ENCODE measurements at regions not wholly inside any gene's neighbourhood (a gene's known extent, or its start where the extent isn't known, plus 50 kb on each side); places are given as distances from the start of the nearest gene placed in this dataset.

DNA sequence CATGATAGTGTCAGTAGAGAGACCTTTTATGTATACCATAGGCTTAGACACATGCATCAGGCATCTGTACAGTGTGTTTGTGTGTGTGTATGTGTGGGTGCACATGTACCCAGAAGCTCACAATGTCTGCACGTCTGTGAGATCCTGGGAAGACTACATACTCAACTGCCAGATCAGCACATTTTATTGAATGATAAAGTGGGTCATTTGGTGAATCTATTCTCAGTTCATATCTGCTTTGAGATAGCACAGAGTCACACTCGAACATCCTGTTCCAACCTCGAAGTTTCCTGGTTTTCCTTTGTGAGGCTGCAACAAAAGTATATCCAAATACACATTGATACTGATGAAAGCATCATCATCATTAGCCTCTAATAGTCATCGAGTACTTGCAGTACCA, 63.6 kb downstream of the MAF start:
- POLR2A ChIA-PET, result no interaction called here
- Mint-ChIP-seq H3K36me3 (no peaks in the 10 kb centered on the region), H3K4me3 (no peak overlapping the region), H3K27ac (no peak overlapping the region), H3K9me3 (no peaks in the 10 kb centered on the region), H3K4me1 (no peaks in the 10 kb centered on the region), H3K27me3 (ENCODE audit: low read depth) (no peaks in the 10 kb centered on the region)
- DNase-seq (ENCODE audit: low spot score) (no peak), ATAC-seq (no peak)
- TF ChIP-seq, protein P1, sequence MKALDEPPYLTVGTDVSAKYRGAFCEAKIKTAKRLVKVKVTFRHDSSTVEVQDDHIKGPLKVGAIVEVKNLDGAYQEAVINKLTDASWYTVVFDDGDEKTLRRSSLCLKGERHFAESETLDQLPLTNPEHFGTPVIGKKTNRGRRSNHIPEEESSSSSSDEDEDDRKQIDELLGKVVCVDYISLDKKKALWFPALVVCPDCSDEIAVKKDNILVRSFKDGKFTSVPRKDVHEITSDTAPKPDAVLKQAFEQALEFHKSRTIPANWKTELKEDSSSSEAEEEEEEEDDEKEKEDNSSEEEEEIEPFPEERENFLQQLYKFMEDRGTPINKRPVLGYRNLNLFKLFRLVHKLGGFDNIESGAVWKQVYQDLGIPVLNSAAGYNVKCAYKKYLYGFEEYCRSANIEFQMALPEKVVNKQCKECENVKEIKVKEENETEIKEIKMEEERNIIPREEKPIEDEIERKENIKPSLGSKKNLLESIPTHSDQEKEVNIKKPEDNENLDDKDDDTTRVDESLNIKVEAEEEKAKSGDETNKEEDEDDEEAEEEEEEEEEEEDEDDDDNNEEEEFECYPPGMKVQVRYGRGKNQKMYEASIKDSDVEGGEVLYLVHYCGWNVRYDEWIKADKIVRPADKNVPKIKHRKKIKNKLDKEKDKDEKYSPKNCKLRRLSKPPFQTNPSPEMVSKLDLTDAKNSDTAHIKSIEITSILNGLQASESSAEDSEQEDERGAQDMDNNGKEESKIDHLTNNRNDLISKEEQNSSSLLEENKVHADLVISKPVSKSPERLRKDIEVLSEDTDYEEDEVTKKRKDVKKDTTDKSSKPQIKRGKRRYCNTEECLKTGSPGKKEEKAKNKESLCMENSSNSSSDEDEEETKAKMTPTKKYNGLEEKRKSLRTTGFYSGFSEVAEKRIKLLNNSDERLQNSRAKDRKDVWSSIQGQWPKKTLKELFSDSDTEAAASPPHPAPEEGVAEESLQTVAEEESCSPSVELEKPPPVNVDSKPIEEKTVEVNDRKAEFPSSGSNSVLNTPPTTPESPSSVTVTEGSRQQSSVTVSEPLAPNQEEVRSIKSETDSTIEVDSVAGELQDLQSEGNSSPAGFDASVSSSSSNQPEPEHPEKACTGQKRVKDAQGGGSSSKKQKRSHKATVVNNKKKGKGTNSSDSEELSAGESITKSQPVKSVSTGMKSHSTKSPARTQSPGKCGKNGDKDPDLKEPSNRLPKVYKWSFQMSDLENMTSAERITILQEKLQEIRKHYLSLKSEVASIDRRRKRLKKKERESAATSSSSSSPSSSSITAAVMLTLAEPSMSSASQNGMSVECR (CRISPR knock-in tag; IDR thresholded peaks at IDR 0.05; ENCODE audit: borderline replicate concordance), result no peak
- TF ChIP-seq SMAD4 (CRISPR knock-in tag; IDR thresholded peaks at IDR 0.05) (no peak), STAT6 (CRISPR knock-in tag; conservative IDR thresholded peaks at IDR 0.05; ENCODE audit: low read depth) (no peak), EMX1 (CRISPR knock-in tag; IDR thresholded peaks at IDR 0.05) (no peak), RELA (CRISPR knock-in tag; IDR thresholded peaks at IDR 0.05; ENCODE audit: borderline replicate concordance) (no peak)
- CTCF ChIA-PET, result interaction anchor here (0.6 kb wide), 1 partner anchor 34 kb away, joined by 3 read pairs; no protein-coding TSS in a partner anchor

- Mint-ChIP-seq H3K4me3 (no peak overlapping the region), H3K27me3 (ENCODE audit: low read depth) (no peaks in the 10 kb centered on the region), H3K9me3 (peaks cover 5% of the 10 kb centered on the region), H3K36me3 (no peaks in the 10 kb centered on the region), H3K27ac (no peak overlapping the region), H3K4me1 (no peaks in the 10 kb centered on the region)
- no peak for TF ChIP-seq SOX15 (CRISPR knock-in tag; IDR thresholded peaks at IDR 0.05)
- TF ChIP-seq ESRRA (CRISPR knock-in tag; IDR thresholded peaks at IDR 0.05; ENCODE audit: borderline replicate concordance), result no peak
- TF ChIP-seq, protein P2, sequence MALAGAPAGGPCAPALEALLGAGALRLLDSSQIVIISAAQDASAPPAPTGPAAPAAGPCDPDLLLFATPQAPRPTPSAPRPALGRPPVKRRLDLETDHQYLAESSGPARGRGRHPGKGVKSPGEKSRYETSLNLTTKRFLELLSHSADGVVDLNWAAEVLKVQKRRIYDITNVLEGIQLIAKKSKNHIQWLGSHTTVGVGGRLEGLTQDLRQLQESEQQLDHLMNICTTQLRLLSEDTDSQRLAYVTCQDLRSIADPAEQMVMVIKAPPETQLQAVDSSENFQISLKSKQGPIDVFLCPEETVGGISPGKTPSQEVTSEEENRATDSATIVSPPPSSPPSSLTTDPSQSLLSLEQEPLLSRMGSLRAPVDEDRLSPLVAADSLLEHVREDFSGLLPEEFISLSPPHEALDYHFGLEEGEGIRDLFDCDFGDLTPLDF (CRISPR knock-in tag; IDR thresholded peaks at IDR 0.05), result no peak
- TF ChIP-seq, protein P3, sequence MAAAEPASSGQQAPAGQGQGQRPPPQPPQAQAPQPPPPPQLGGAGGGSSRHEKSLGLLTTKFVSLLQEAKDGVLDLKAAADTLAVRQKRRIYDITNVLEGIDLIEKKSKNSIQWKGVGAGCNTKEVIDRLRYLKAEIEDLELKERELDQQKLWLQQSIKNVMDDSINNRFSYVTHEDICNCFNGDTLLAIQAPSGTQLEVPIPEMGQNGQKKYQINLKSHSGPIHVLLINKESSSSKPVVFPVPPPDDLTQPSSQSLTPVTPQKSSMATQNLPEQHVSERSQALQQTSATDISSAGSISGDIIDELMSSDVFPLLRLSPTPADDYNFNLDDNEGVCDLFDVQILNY (CRISPR knock-in tag; IDR thresholded peaks at IDR 0.05), result no peak
- TF ChIP-seq PRRX2 (CRISPR knock-in tag; IDR thresholded peaks at IDR 0.05), result no peak
- no peak for TF ChIP-seq FOXJ3 (CRISPR knock-in tag; IDR thresholded peaks at IDR 0.05; ENCODE audit: borderline replicate concordance)
- TF ChIP-seq ZMAT4 (CRISPR knock-in tag; IDR thresholded peaks at IDR 0.05), result no peak
- no peak for TF ChIP-seq MYBL2 (CRISPR knock-in tag; IDR thresholded peaks at IDR 0.05)
- ATAC-seq (no peak), DNase-seq (ENCODE audit: low spot score) (no peak)
- POLR2A ChIA-PET, result interaction anchor here (0.6 kb wide), 1 partner anchor 172 kb away, joined by 3 read pairs; no protein-coding TSS in a partner anchor
- CTCF ChIA-PET, result no interaction called here
Observed at GRCh38 chr16:79535130-79535529, 65.4 kb downstream of the MAF start.

DNA sequence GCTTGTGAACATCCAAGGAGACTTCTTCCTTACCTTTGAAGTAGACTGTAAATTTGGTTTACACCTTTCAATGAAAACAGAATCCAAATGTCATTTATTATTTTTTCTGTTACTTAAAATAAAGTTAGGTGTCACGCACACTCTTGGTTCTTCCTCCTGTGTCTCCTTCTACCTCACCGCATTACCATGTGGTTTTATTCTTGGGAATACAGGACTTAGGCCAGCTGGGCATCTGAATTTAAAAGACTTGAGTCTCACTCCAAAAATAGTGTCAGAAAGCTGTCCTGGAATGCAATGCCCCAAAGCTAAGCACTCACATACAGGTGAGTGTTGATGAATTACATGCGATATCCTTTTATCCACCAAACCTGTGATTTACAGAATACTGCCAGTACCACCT, 66.4 kb downstream of the MAF start:
- Mint-ChIP-seq H3K9me3 (peaks cover 5% of the 10 kb centered on the region), H3K4me1 (no peaks in the 10 kb centered on the region), H3K4me3 (no peak overlapping the region), H3K36me3 (no peaks in the 10 kb centered on the region), H3K27me3 (ENCODE audit: low read depth) (no peaks in the 10 kb centered on the region), H3K27ac (no peak overlapping the region)
- CTCF ChIA-PET, result no interaction called here
- POLR2A ChIA-PET, result no interaction called here
- DNase-seq (ENCODE audit: low spot score) (no peak), ATAC-seq (no peak)
- no peak for TF ChIP-seq RELA (CRISPR knock-in tag; IDR thresholded peaks at IDR 0.05; ENCODE audit: borderline replicate concordance)
- TF ChIP-seq GABPB1 (CRISPR knock-in tag; IDR thresholded peaks at IDR 0.05), result no peak
- TF ChIP-seq, protein P4, sequence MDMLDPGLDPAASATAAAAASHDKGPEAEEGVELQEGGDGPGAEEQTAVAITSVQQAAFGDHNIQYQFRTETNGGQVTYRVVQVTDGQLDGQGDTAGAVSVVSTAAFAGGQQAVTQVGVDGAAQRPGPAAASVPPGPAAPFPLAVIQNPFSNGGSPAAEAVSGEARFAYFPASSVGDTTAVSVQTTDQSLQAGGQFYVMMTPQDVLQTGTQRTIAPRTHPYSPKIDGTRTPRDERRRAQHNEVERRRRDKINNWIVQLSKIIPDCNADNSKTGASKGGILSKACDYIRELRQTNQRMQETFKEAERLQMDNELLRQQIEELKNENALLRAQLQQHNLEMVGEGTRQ (CRISPR knock-in tag; IDR thresholded peaks at IDR 0.05), result no peak
- no peak for TF ChIP-seq ATF1 (CRISPR knock-in tag; IDR thresholded peaks at IDR 0.05)
- no peak for TF ChIP-seq JUN (CRISPR knock-in tag; IDR thresholded peaks at IDR 0.05)
- TF ChIP-seq GRHL2 (CRISPR knock-in tag; IDR thresholded peaks at IDR 0.05; ENCODE audit: insufficient replicate concordance, severe bottlenecking), result no peak
